ENCODE measurements at regions not wholly inside any gene's neighbourhood (a gene's known extent, or its start where the extent isn't known, plus 50 kb on each side); places are given as distances from the start of the nearest gene placed in this dataset.

DNA sequence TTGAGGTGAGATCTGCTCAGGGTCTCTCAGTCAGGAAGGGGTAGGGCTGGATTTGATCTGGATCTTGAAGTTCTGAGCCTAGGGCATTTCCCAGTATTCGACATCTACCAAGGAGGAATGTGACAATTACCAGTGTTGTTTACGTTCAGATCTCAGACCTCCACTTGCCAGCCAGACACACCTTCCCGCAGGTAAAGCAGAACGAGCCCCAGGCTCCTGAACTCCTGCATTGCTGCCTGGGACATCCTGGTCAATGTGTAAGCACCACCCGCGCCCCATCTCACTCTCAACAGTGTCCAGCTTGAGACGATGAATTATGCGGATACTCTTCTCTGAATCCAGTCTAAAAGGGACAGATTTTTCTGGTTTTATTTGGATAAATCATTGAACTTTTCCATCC is 56.7 kb upstream of the PTCH1 start:
- H3K4me3 ChIP-seq (ENCODE audit: low read length) = no peak overlapping the region
- H3K9me2 ChIP-seq (replicated peaks; ENCODE audit: insufficient read depth, low read length) = no peaks in the 10 kb centered on the region
- no peak overlapping the region for H3K27ac ChIP-seq (ENCODE audit: low read length)
- H3K4me2 ChIP-seq (ENCODE audit: low read depth, low read length) = no peak overlapping the region
- H4K20me1 ChIP-seq (ENCODE audit: insufficient read depth, low read length) = no peaks in the 10 kb centered on the region
- H3K36me3 ChIP-seq (replicated peaks; ENCODE audit: insufficient read depth, low read length) = no peaks in the 10 kb centered on the region
- H3K4me1 ChIP-seq (ENCODE audit: low read length) = no peaks in the 10 kb centered on the region
- no peak for DNase-seq
- no peak overlapping the region for H2AFZ ChIP-seq (ENCODE audit: low read length)
- no peaks in the 10 kb centered on the region for H3K9me3 ChIP-seq (replicated peaks; ENCODE audit: insufficient read depth, low read length)
- no peak overlapping the region for H3K9ac ChIP-seq (ENCODE audit: low read length)
- no peak for TF ChIP-seq EZH2 (optimal IDR thresholded peaks at IDR 0.05; ENCODE audit: low read depth, low read length)
- no peak for TF ChIP-seq EZH2phosphoT487 (IDR thresholded peaks at IDR 0.05; ENCODE audit: low read length)
- TF ChIP-seq, protein P1, sequence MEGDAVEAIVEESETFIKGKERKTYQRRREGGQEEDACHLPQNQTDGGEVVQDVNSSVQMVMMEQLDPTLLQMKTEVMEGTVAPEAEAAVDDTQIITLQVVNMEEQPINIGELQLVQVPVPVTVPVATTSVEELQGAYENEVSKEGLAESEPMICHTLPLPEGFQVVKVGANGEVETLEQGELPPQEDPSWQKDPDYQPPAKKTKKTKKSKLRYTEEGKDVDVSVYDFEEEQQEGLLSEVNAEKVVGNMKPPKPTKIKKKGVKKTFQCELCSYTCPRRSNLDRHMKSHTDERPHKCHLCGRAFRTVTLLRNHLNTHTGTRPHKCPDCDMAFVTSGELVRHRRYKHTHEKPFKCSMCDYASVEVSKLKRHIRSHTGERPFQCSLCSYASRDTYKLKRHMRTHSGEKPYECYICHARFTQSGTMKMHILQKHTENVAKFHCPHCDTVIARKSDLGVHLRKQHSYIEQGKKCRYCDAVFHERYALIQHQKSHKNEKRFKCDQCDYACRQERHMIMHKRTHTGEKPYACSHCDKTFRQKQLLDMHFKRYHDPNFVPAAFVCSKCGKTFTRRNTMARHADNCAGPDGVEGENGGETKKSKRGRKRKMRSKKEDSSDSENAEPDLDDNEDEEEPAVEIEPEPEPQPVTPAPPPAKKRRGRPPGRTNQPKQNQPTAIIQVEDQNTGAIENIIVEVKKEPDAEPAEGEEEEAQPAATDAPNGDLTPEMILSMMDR (IDR thresholded peaks at IDR 0.05; ENCODE audit: low read length) = no peak
- no peaks in the 10 kb centered on the region for H3F3A ChIP-seq (ENCODE audit: insufficient read depth, low read length)
- H3K79me2 ChIP-seq (ENCODE audit: low read length) = no peaks in the 10 kb centered on the region
- no peaks in the 10 kb centered on the region for H3K27me3 ChIP-seq (replicated peaks; ENCODE audit: insufficient read depth, low read length)

GRCh38 chr9:95572381-95573151 is 55.8 kb upstream of the PTCH1 start:
- no peaks in the 10 kb centered on the region for H3K9me3 ChIP-seq (replicated peaks; ENCODE audit: insufficient read depth, low read length)
- H4K20me1 ChIP-seq (ENCODE audit: insufficient read depth, low read length) = no peaks in the 10 kb centered on the region
- H3K4me2 ChIP-seq (ENCODE audit: low read depth, low read length) = no peak overlapping the region
- no peaks in the 10 kb centered on the region for H3F3A ChIP-seq (ENCODE audit: insufficient read depth, low read length)
- H3K4me1 ChIP-seq (ENCODE audit: low read length) = no peaks in the 10 kb centered on the region
- no peak for DNase-seq
- H3K79me2 ChIP-seq (ENCODE audit: low read length) = no peaks in the 10 kb centered on the region
- no peak overlapping the region for H2AFZ ChIP-seq (ENCODE audit: low read length)
- H3K36me3 ChIP-seq (replicated peaks; ENCODE audit: insufficient read depth, low read length) = no peaks in the 10 kb centered on the region
- H3K4me3 ChIP-seq (ENCODE audit: low read length) = no peak overlapping the region
- H3K27me3 ChIP-seq (replicated peaks; ENCODE audit: insufficient read depth, low read length) = no peaks in the 10 kb centered on the region
- no peaks in the 10 kb centered on the region for H3K9me2 ChIP-seq (replicated peaks; ENCODE audit: insufficient read depth, low read length)
- TF ChIP-seq, protein P1 (IDR thresholded peaks at IDR 0.05; ENCODE audit: low read length) = no peak
- TF ChIP-seq EZH2phosphoT487 (IDR thresholded peaks at IDR 0.05; ENCODE audit: low read length) (no peak), EZH2 (optimal IDR thresholded peaks at IDR 0.05; ENCODE audit: low read depth, low read length) (no peak)
- H3K27ac ChIP-seq (ENCODE audit: low read length) = no peak overlapping the region
- no peak overlapping the region for H3K9ac ChIP-seq (ENCODE audit: low read length)

GRCh38 chr9:95570646-95571045 is 53.9 kb upstream of the PTCH1 start:
- H3K27ac ChIP-seq (ENCODE audit: low read length) = no peak overlapping the region
- H3K4me3 ChIP-seq (ENCODE audit: low read length) = no peak overlapping the region
- no peak overlapping the region for H3K4me2 ChIP-seq (ENCODE audit: low read depth, low read length)
- no peaks in the 10 kb centered on the region for H3K36me3 ChIP-seq (replicated peaks; ENCODE audit: insufficient read depth, low read length)
- no peaks in the 10 kb centered on the region for H4K20me1 ChIP-seq (ENCODE audit: insufficient read depth, low read length)
- H3F3A ChIP-seq (ENCODE audit: insufficient read depth, low read length) = no peaks in the 10 kb centered on the region
- no peaks in the 10 kb centered on the region for H3K9me3 ChIP-seq (replicated peaks; ENCODE audit: insufficient read depth, low read length)
- no peak for TF ChIP-seq EZH2 (optimal IDR thresholded peaks at IDR 0.05; ENCODE audit: low read depth, low read length)
- TF ChIP-seq, protein P1 (IDR thresholded peaks at IDR 0.05; ENCODE audit: low read length) = no peak
- TF ChIP-seq EZH2phosphoT487 (IDR thresholded peaks at IDR 0.05; ENCODE audit: low read length) = no peak
- H3K79me2 ChIP-seq (ENCODE audit: low read length) = no peaks in the 10 kb centered on the region
- no peak overlapping the region for H3K9ac ChIP-seq (ENCODE audit: low read length)
- no peak for DNase-seq
- no peaks in the 10 kb centered on the region for H3K4me1 ChIP-seq (ENCODE audit: low read length)
- H3K9me2 ChIP-seq (replicated peaks; ENCODE audit: insufficient read depth, low read length) = no peaks in the 10 kb centered on the region
- no peaks in the 10 kb centered on the region for H3K27me3 ChIP-seq (replicated peaks; ENCODE audit: insufficient read depth, low read length)
- no peak overlapping the region for H2AFZ ChIP-seq (ENCODE audit: low read length)

Data from MM.1S (cell line).